Keratinocyte (primary cell): ENCODE measurements at regions not wholly inside any gene's neighbourhood (a gene's known extent, or its start where the extent isn't known, plus 50 kb on each side); places are given as distances from the start of the nearest gene placed in this dataset.

Experiments used
- DNase-seq: peaks from one replicate; pipeline ENCODE4 v3.0.0-alpha.2; 2011; ENCODE audit warnings: low read depth, missing footprints, low spot score
- FAIRE-seq: peaks from 2 replicates; lab custom pipeline; 2011; peaks lifted over from hg19 to GRCh38; lab: Jason Lieb, UNC
- H2AFZ ChIP-seq: 2 replicates; pipeline ENCODE4 v1.6.0; 2012; ENCODE audit warnings: low read length, control low read depth, inconsistent platforms; ENCODE audit not compliant: control insufficient read depth
- H3K27ac ChIP-seq: 2 replicates; pipeline ENCODE4 v1.5.1; 2011; ENCODE audit warnings: low read length; ENCODE audit not compliant: control insufficient read depth, insufficient read depth
- H3K27me3 ChIP-seq: 3 replicates; pipeline ENCODE4 v1.6.0; 2011; ENCODE audit warnings: low read length; ENCODE audit not compliant: control insufficient read depth, insufficient read depth; ENCODE audit errors: extremely low read depth
- H3K36me3 ChIP-seq, 2 experiments: 2 replicates in 1 of 2; 3 replicates in 1 of 2; pipeline ENCODE4 v1.5.1; 2011; ENCODE audit warnings: low read length in 2 of 2, mild to moderate bottlenecking in 1 of 2; ENCODE audit not compliant: control insufficient read depth in 2 of 2, insufficient read depth in 2 of 2; ENCODE audit errors: extremely low read depth in 1 of 2
- H3K4me1 ChIP-seq: 3 replicates; pipeline ENCODE4 v1.5.1; 2011; ENCODE audit warnings: low read length; ENCODE audit not compliant: control insufficient read depth, insufficient read depth; ENCODE audit errors: extremely low read depth
- H3K4me2 ChIP-seq: 3 replicates; pipeline ENCODE4 v1.6.0; 2011; ENCODE audit warnings: low read depth, low read length; ENCODE audit not compliant: control insufficient read depth, insufficient read depth; ENCODE audit errors: extremely low read depth
- H3K4me3 ChIP-seq, 3 experiments: fragments of 200-600 bp in 1 of 3; sonication (generic) in 1 of 3; 2 replicates in 2 of 3; 3 replicates in 1 of 3; pipeline ENCODE4 v1.5.1; 2011 to 2016; ENCODE audit warnings: low read length in 3 of 3, mild to moderate bottlenecking in 3 of 3, control low read depth in 2 of 3, inconsistent platforms in 1 of 3, low read depth in 1 of 3, mixed read lengths in 1 of 3, mixed run types in 1 of 3, moderate library complexity in 1 of 3; ENCODE audit not compliant: control insufficient read depth in 2 of 3, insufficient read depth in 2 of 3; ENCODE audit errors: extremely low read depth in 1 of 3
- H3K79me2 ChIP-seq: 2 replicates; pipeline ENCODE4 v1.6.0; 2012; ENCODE audit warnings: low read length; ENCODE audit not compliant: control insufficient read depth, insufficient read depth
- H3K9ac ChIP-seq: 3 replicates; pipeline ENCODE4 v1.6.0; 2011; ENCODE audit warnings: low read length; ENCODE audit not compliant: control insufficient read depth, insufficient read depth; ENCODE audit errors: extremely low read depth
- H3K9me1 ChIP-seq: 3 replicates; pipeline ENCODE4 v1.6.0; 2011; ENCODE audit warnings: low read length; ENCODE audit not compliant: control insufficient read depth, insufficient read depth; ENCODE audit errors: extremely low read depth
- H3K9me3 ChIP-seq: 2 replicates; pipeline ENCODE4 v1.5.1; 2012; ENCODE audit warnings: low read depth, low read length; ENCODE audit not compliant: control insufficient read depth
- H4K20me1 ChIP-seq: 3 replicates; pipeline ENCODE4 v1.6.0; 2011; ENCODE audit warnings: low read length; ENCODE audit not compliant: control insufficient read depth, insufficient read depth; ENCODE audit errors: extremely low read depth
- CTCF ChIP-seq, 3 experiments: IDR thresholded peaks in 1 of 3; conservative IDR thresholded peaks in 1 of 3; optimal IDR thresholded peaks in 1 of 3; 2 replicates in 2 of 3; 3 replicates in 1 of 3; pipeline versions ENCODE3 to v1.5.1; 2011; ENCODE audit warnings: low read length in 3 of 3, mild to moderate bottlenecking in 3 of 3, moderate library complexity in 2 of 3, control low read depth in 1 of 3, inconsistent platforms in 1 of 3; ENCODE audit not compliant: insufficient read depth in 2 of 3; ENCODE audit errors: extremely low read depth in 1 of 3
- EZH2 ChIP-seq: IDR thresholded peaks from one replicate; pipeline ENCODE4 v1.6.1; 2012; ENCODE audit warnings: inconsistent platforms, mild to moderate bottlenecking, low read length, moderate library complexity
- dilution Hi-C: fragments of 300-500 bp; cut with MboI; formaldehyde crosslinking; loops from one replicate; pipeline ENCODE4 v1.7.0; 2020; ENCODE audit warnings: low sequenced_read_pairs; ENCODE audit not compliant: extremely low pct_ligation_motif_present

DNA sequence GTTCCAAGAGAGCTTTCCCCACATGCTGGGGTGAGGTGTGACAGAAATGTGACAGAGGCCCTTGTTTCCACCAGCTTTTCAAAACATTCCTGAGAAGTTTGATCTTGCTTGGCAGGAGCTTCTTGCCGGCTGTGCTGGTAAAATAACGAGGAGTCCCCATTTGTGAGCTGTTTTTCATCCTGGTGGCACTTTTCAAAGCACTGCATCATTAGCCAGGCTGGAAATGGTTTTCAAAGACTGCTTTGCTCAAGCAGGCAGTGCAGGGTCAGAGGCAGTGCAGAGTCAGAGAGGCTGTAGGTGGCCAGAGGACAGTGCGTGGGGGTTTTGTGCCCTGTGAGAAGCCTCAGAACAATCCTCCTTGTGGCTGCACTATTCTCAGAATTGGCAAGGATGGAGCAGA is 75.8 kb upstream of the KCNA3 start:
- no peak overlapping the region for H3K4me3 ChIP-seq
- H3K9me3 ChIP-seq: no peaks in the 10 kb centered on the region
- TF ChIP-seq CTCF (optimal IDR thresholded peaks at IDR 0.05 in 1 of 3, IDR thresholded peaks at IDR 0.05 in 1 of 3, conservative IDR thresholded peaks at IDR 0.05 in 1 of 3; ENCODE audit: extremely low read depth in 1 of 3, insufficient read depth in 2 of 3, low read length in 3 of 3): no peak
- TF ChIP-seq EZH2: no peak
- no peak for DNase-seq
- no peaks in the 10 kb centered on the region for H3K4me1 ChIP-seq
- no peak overlapping the region for H3K4me2 ChIP-seq
- H3K36me3 ChIP-seq: no peaks in the 10 kb centered on the region
- H3K27ac ChIP-seq: no peak overlapping the region
- no peak for FAIRE-seq
- H3K9ac ChIP-seq: no peak overlapping the region
- no peaks in the 10 kb centered on the region for H3K9me1 ChIP-seq
- H4K20me1 ChIP-seq: no peaks in the 10 kb centered on the region
- dilution Hi-C loops: no loop called here
- no peaks in the 10 kb centered on the region for H3K79me2 ChIP-seq
- H2AFZ ChIP-seq: no peak overlapping the region
- no peaks in the 10 kb centered on the region for H3K27me3 ChIP-seq

- no peaks in the 10 kb centered on the region for H3K9me1 ChIP-seq
- dilution Hi-C loops: no loop called here
- H3K9me3 ChIP-seq: no peaks in the 10 kb centered on the region
- FAIRE-seq (no peak), DNase-seq (no peak)
- no peak overlapping the region for H2AFZ ChIP-seq
- no peaks in the 10 kb centered on the region for H3K27me3 ChIP-seq
- H4K20me1 ChIP-seq: no peaks in the 10 kb centered on the region
- H3K27ac ChIP-seq: no peak overlapping the region
- H3K9ac ChIP-seq: no peak overlapping the region
- H3K4me3 ChIP-seq: no peak overlapping the region
- H3K36me3 ChIP-seq: no peaks in the 10 kb centered on the region
- no peaks in the 10 kb centered on the region for H3K79me2 ChIP-seq
- H3K4me2 ChIP-seq: no peak overlapping the region
- TF ChIP-seq CTCF (optimal IDR thresholded peaks at IDR 0.05 in 1 of 3, IDR thresholded peaks at IDR 0.05 in 1 of 3, conservative IDR thresholded peaks at IDR 0.05 in 1 of 3; ENCODE audit: extremely low read depth in 1 of 3, insufficient read depth in 2 of 3, low read length in 3 of 3): no peak
- TF ChIP-seq EZH2: no peak
- H3K4me1 ChIP-seq: no peaks in the 10 kb centered on the region
Observed at GRCh38 chr1:110749960-110750359, 75.2 kb upstream of the KCNA3 start.
